Muscle of leg (tissue), 3 donors: ENCODE measurements at regions not wholly inside any gene's neighbourhood (a gene's known extent, or its start where the extent isn't known, plus 50 kb on each side); places are given as distances from the start of the nearest gene placed in this dataset.

Source experiments
- DNase-seq: peaks from one replicate; pipeline ENCODE4 v3.0.0; 2013
- H3K27ac ChIP-seq: one replicate; pipeline ENCODE4 v1.5.1; 2013; ENCODE audit warnings: mild to moderate bottlenecking, low read length, control low read depth
- H3K27me3 ChIP-seq: one replicate; pipeline ENCODE4 v1.6.1; 2013; ENCODE audit warnings: low read length; ENCODE audit not compliant: control insufficient read depth, insufficient read depth
- H3K36me3 ChIP-seq: one replicate; pipeline ENCODE4 v1.6.1; 2013; ENCODE audit warnings: low read length; ENCODE audit not compliant: control insufficient read depth, insufficient read depth
- H3K4me1 ChIP-seq: one replicate; pipeline ENCODE4 v1.6.1; 2013; ENCODE audit warnings: low read length; ENCODE audit not compliant: control insufficient read depth, insufficient read depth
- H3K4me3 ChIP-seq: one replicate; pipeline ENCODE4 v1.5.1; 2013; ENCODE audit warnings: low read length, control low read depth
- H3K9me3 ChIP-seq: replicated peaks from 2 replicates; pipeline ENCODE4 v1.6.1; 2013; ENCODE audit warnings: low read depth, low read length; ENCODE audit not compliant: control insufficient read depth
- WGBS: methylation state at CpG from one replicate; pipeline ENCODE4 v1.1.5; 2013; ENCODE audit warnings: missing lambda C conversion rate; ENCODE audit not compliant: insufficient coverage; 5-methylcytosine and 5-hydroxymethylcytosine counted together

GRCh38 chr21:28421716-28422524 lies 570.8 kb downstream of the LTN1 start:
- H3K4me3 ChIP-seq, result no peak overlapping the region
- no peaks in the 10 kb centered on the region for H3K9me3 ChIP-seq
- WGBS, result 0% methylated on average over 1 of the region's 3 CpGs
- no peaks in the 10 kb centered on the region for H3K27me3 ChIP-seq
- peaks cover 2% of the 10 kb centered on the region for H3K4me1 ChIP-seq
- H3K36me3 ChIP-seq, result no peaks in the 10 kb centered on the region
- H3K27ac ChIP-seq, result peak overlapping the region; percentile 21
- DNase-seq, result peak; percentile 65

DNA sequence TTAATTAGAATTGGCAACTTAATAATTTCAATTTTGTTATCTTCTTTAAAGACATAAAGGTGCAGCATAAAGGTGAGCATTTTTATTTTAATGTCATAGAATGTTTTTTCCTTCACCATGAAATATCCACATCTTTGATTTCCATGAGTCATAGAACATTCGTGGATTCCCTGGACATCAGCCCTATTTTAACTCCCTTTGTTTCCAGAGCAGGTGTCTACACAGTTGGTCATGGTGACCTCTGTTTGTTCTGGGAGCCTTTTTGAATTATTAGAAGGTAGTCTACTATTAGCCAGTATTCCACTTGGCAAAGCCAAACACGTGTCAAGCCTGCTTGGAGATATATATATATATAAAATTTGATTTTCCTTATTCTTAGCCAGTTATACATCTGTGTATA lies 572.9 kb downstream of the LTN1 start:
- H3K27ac ChIP-seq, result no peak overlapping the region
- DNase-seq, result peak; percentile 44

DNA sequence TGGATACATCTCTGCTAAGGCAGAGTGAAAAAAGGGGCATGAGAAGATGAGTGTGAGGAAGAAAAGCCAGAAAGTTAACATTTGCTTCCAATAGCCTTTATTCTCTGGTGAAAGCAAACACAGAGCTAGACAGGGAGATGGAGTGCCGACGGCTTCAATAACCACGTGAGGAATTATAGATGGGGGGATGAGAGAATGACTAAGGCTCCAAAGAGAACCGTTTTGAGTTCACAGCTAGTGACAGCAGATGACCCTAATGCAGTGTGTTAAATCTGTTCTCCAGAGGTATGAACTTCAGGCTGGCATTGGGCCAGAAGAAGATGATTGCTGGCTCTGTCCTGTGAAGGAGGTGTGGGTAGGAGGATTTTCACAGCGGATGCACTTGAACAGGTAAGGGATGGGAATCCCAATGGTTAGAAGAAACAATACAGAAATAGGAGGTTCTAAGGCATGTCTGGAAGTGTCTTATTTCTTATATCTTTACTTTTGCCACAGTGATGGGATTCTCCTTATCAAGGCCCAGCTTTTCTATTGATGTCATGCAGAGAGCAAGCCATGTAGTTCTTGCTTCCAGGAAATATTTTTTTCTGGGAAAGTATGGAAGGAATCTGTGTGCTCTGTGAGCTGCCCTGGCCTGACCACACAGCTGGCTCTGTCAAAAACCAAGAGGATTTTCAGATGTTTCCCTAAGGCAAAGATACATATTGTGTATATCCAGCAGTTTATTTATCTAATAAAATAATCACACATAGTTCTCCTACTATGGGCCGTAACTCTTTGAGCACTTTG lies 573.8 kb downstream of the LTN1 start:
- Histone ChIP-seq H3K27me3 (no peaks in the 10 kb centered on the region), H3K4me3 (no peak overlapping the region), H3K36me3 (no peaks in the 10 kb centered on the region), H3K4me1 (peaks cover 2% of the 10 kb centered on the region), H3K9me3 (no peaks in the 10 kb centered on the region), H3K27ac (no peak overlapping the region)
- DNase-seq, result peak; percentile 72
- WGBS, result 56% methylated on average over 5 of the region's 6 CpGs

More for the DNA sequence above, 572.9 kb downstream of the LTN1 start:
- no peak overlapping the region for H3K4me3 ChIP-seq
- peaks cover 2% of the 10 kb centered on the region for H3K4me1 ChIP-seq
- WGBS, result no CpG with 5 or more reads among the region's 2 CpGs
- no peaks in the 10 kb centered on the region for H3K9me3 ChIP-seq
- no peaks in the 10 kb centered on the region for H3K27me3 ChIP-seq
- no peaks in the 10 kb centered on the region for H3K36me3 ChIP-seq

DNA sequence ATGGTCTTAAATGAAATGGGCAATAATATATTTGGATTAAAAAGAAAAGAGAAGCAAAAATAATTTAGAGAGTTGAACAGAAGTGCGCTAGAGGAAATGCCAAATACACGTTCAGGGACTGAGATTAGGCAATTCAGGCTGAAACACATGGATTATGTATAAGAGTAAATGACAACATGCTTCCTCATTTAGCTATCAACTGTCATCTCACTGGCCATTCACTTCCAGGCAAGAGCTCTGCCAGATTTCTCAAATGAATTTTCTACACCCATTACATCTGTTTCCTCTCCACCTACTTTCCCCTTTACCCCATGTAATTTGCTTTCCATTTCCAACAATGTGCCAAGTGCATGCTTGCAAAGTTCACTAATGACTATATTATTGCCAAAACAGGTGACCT lies 582.4 kb downstream of the LTN1 start:
- Histone ChIP-seq H3K27me3 (no peaks in the 10 kb centered on the region), H3K36me3 (no peaks in the 10 kb centered on the region), H3K4me1 (peaks cover 2% of the 10 kb centered on the region), H3K9me3 (no peaks in the 10 kb centered on the region), H3K27ac (no peak overlapping the region), H3K4me3 (no peak overlapping the region)
- peak; percentile 58 for DNase-seq
- WGBS, result no CpG with 5 or more reads among the region's 2 CpGs

DNA sequence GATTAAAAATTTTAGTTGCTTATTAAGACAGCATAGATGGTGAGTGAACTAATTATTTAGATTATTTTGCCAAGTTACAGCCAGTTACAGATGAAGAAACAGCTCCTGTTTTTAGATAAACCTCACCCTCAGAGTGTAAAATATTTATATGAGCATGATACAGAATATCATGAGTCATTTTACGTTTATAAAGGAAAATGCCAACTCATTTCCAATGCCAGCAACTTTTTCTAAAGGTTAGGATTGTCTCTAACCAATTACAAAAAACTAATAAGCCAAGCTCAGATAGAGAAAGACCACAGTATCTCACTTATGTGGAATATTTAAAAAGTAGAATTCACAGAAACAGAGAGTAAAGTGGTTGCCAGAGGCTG lies 590.1 kb downstream of the LTN1 start:
- Histone ChIP-seq H3K9me3 (no peaks in the 10 kb centered on the region), H3K36me3 (no peaks in the 10 kb centered on the region), H3K27me3 (no peaks in the 10 kb centered on the region), H3K4me3 (no peak overlapping the region), H3K27ac (no peak overlapping the region), H3K4me1 (no peaks in the 10 kb centered on the region)
- WGBS, result no CpG with 5 or more reads among the region's 1 CpG
- DNase-seq, result no peak

GRCh38 chr21:28397040-28397439 lies 595.6 kb downstream of the LTN1 start:
- no peak for DNase-seq
- no peaks in the 10 kb centered on the region for H3K4me1 ChIP-seq

DNA sequence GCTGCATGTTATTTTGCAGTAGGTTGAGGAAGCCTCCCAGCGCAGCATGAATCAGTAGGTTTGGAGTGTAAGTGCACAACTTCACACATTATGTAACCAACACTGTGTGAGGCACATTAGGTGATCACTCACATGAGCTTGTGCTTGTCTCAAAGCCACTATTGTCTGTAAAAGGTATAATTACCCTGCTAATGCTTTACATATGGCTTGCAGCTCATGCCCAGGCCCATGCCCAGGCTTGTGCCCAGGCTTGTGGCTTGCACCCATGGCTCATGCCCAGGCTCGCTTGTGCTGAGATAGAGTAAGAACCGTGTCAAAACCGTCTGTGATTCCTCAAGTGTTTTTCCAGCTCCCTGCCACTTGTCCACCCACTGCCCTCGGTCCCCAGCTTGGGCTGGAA lies 596.3 kb downstream of the LTN1 start:
- Histone ChIP-seq H3K27ac (no peak overlapping the region), H3K4me1 (no peaks in the 10 kb centered on the region), H3K9me3 (no peaks in the 10 kb centered on the region), H3K4me3 (no peak overlapping the region), H3K27me3 (no peaks in the 10 kb centered on the region), H3K36me3 (no peaks in the 10 kb centered on the region)
- no CpG with 5 or more reads among the region's 5 CpGs for WGBS
- no peak for DNase-seq

More at GRCh38 chr21:28397040-28397439, 595.6 kb downstream of the LTN1 start:
- Histone ChIP-seq H3K27ac (no peak overlapping the region), H3K27me3 (no peaks in the 10 kb centered on the region), H3K4me3 (no peak overlapping the region), H3K9me3 (no peaks in the 10 kb centered on the region), H3K36me3 (no peaks in the 10 kb centered on the region)

- Histone ChIP-seq H3K4me1 (no peaks in the 10 kb centered on the region), H3K27me3 (no peaks in the 10 kb centered on the region), H3K36me3 (no peaks in the 10 kb centered on the region), H3K27ac (no peak overlapping the region), H3K4me3 (no peak overlapping the region), H3K9me3 (no peaks in the 10 kb centered on the region)
- DNase-seq, result no peak
- 64% methylated on average over 7 of the region's 7 CpGs for WGBS
Observed at GRCh38 chr21:28393279-28393678, 599.4 kb downstream of the LTN1 start.

DNA sequence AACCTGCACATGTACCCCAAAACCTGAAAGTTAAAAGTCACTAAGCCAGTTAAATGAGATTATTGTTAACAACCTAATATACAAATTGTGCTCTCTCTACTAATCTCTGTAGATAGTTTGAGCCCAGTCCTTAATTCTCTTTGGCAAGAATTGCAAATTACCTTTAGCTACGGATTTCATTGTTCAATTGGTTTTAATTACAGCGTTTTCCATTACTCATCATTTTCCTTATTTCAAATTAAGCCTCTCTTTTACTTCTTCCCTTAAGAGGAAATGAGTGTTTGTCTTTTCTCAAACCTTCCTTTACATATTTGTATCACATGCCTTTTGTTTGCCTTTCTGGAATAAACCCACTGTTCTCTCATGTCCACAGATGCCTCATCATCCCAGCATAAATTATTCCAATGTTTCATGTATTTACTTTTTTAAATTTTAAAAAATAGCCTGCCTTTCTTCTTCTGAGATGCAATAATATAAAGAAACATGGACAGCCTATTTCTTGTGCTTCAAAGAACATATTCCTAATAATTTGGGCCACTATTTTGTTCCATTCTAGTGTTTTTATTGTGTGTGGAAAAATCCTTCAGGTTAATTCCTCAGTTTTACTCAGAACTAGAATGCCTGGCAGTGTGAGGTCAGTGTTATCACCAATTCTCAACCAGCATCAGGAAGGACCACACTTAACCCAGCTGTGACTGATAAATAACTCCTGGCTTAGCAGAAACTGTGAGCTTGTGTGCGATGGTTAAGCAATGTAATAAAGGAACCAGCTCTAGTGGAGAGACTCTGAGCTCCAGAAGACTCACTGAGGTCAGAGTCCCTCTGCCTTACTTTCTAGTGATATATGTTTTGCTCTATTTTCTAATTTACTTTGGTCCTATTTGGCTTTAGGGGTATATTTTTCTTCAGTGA lies 600.5 kb downstream of the LTN1 start:
- Histone ChIP-seq H3K27me3 (no peaks in the 10 kb centered on the region), H3K4me1 (no peaks in the 10 kb centered on the region), H3K4me3 (no peak overlapping the region), H3K9me3 (no peaks in the 10 kb centered on the region), H3K27ac (no peak overlapping the region), H3K36me3 (no peaks in the 10 kb centered on the region)
- DNase-seq, result no peak
- no CpG with 5 or more reads among the region's 3 CpGs for WGBS

DNA sequence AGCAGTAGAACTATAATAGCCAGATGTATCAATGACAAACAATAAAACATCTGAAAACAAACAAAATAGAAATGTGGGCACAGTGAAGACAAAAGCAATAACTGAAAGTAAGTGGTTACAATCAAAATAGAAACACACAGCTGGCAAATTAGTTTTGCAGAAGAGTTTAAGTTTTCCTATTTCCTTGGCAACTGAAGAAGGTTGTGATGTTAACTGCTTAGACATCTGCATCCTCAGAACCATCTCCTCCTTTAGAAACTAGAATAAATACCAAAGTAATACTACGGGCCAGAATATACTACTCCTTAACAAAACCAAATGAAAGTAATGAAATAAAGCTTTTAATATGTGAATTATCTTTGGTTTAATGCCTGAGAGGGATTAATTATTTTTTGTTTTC lies 605.5 kb downstream of the LTN1 start:
- Histone ChIP-seq H3K4me3 (no peak overlapping the region), H3K36me3 (no peaks in the 10 kb centered on the region), H3K9me3 (no peaks in the 10 kb centered on the region), H3K27ac (no peak overlapping the region), H3K27me3 (no peaks in the 10 kb centered on the region), H3K4me1 (no peaks in the 10 kb centered on the region)
- whole genome bisulfite sequencing, result no CpG with 5 or more reads among the region's 1 CpG
- DNase-seq, result peak; percentile 82
